Breast epithelium (tissue), 4 donors: ENCODE measurements at regions not wholly inside any gene's neighbourhood (a gene's known extent, or its start where the extent isn't known, plus 50 kb on each side); places are given as distances from the start of the nearest gene placed in this dataset.

ENCODE experiments used
- DNase-seq, 2 donors: peaks; one replicate each; pipeline ENCODE4 v3.0.0-alpha.2; 2019; ENCODE audit warnings: low spot score in 2 of 2
- H3K27ac ChIP-seq, 2 donors: fragments of 200-600 bp; sonication (generic) in 1 of 2; one replicate each; pipeline ENCODE4 v1.5.1; 2016 to 2019; ENCODE audit warnings: mild to moderate bottlenecking in 1 of 2
- H3K27me3 ChIP-seq, 2 donors: fragments of 200-600 bp; sonication (generic) in 1 of 2; one replicate each; pipeline versions ENCODE4 v1.5.1 to v1.6.0; 2017 to 2019; ENCODE audit warnings: control low read depth in 1 of 2, mild to moderate bottlenecking in 1 of 2
- H3K36me3 ChIP-seq: fragments of 200-600 bp; one replicate; pipeline ENCODE4 v1.5.1; 2019
- H3K4me1 ChIP-seq, 2 donors: fragments of 200-600 bp; sonication (generic); one replicate each; pipeline ENCODE4 v1.5.1; 2016 to 2019; ENCODE audit warnings: control low read depth in 1 of 2
- H3K4me3 ChIP-seq, 3 donors: fragments of 200-600 bp; sonication (generic); 1 replicate in 2 of 3; 2 replicates in 1 of 3; pipeline ENCODE4 v1.5.1; 2016 to 2019; ENCODE audit warnings: mild to moderate bottlenecking in 3 of 3, moderate library complexity in 2 of 3
- H3K9me3 ChIP-seq, 2 donors: fragments of 200-600 bp; sonication (generic) in 1 of 2; one replicate each; pipeline ENCODE4 v1.5.1; 2016 to 2019; ENCODE audit warnings: control low read depth in 1 of 2
- CTCF ChIP-seq, 3 donors: fragments of 450-650 bp; IDR thresholded peaks; one replicate each; pipeline ENCODE4 v1.5.1; 2016 to 2017; ENCODE audit warnings: antibody characterized with exemption in 3 of 3, mild to moderate bottlenecking in 3 of 3, moderate library complexity in 3 of 3
- POLR2A ChIP-seq: fragments of 450-650 bp; IDR thresholded peaks from one replicate; pipeline ENCODE4 v1.6.1; 2016; ENCODE audit warnings: antibody characterized with exemption, mild to moderate bottlenecking, moderate library complexity
- POLR2AphosphoS5 ChIP-seq, 3 donors: sonication (generic); formaldehyde crosslinking; IDR thresholded peaks; one replicate each; pipeline ENCODE4 v1.6.1; 2017; ENCODE audit warnings: antibody characterized with exemption in 3 of 3
- intact Hi-C: fragments of 100-400 bp; cut with DNase I; formaldehyde crosslinking; loops from one replicate; pipeline ENCODE4 v1.15.1; 2023; ENCODE audit warnings: low total_unique reads

GRCh38 chr3:4119119-4119518, 184.1 kb upstream of the SETMAR start:
- intact Hi-C loops = no loop called here
- no peak overlapping the region for H3K27ac ChIP-seq
- H3K9me3 ChIP-seq = no peaks in the 10 kb centered on the region
- no peaks in the 10 kb centered on the region for H3K27me3 ChIP-seq
- no peaks in the 10 kb centered on the region for H3K4me1 ChIP-seq
- H3K36me3 ChIP-seq = no peaks in the 10 kb centered on the region
- no peak for DNase-seq
- TF ChIP-seq CTCF (IDR thresholded peaks at IDR 0.05) (no peak), POLR2AphosphoS5 (IDR thresholded peaks at IDR 0.05) (no peak), POLR2A (no peak)
- H3K4me3 ChIP-seq = no peak overlapping the region

GRCh38 chr3:4125576-4125975, 177.6 kb upstream of the SETMAR start:
- no peak for TF ChIP-seq POLR2A
- no peak for TF ChIP-seq CTCF (IDR thresholded peaks at IDR 0.05)
- no peak for TF ChIP-seq POLR2AphosphoS5 (IDR thresholded peaks at IDR 0.05)
- Histone ChIP-seq H3K27me3 (no peaks in the 10 kb centered on the region), H3K36me3 (no peaks in the 10 kb centered on the region), H3K4me1 (no peaks in the 10 kb centered on the region), H3K9me3 (peaks cover 0 to 13% of the 10 kb centered on the region in 2 donors), H3K27ac (no peak overlapping the region), H3K4me3 (no peak overlapping the region)
- no peak for DNase-seq
- intact Hi-C loops = no loop called here

- no peaks in the 10 kb centered on the region for H3K27me3 ChIP-seq
- no peaks in the 10 kb centered on the region for H3K36me3 ChIP-seq
- no peak for DNase-seq
- no peaks in the 10 kb centered on the region for H3K4me1 ChIP-seq
- no peaks in the 10 kb centered on the region for H3K9me3 ChIP-seq
- H3K4me3 ChIP-seq = no peak overlapping the region
- intact Hi-C loops = no loop called here
- H3K27ac ChIP-seq = no peak overlapping the region
- TF ChIP-seq POLR2A = no peak
- TF ChIP-seq CTCF (IDR thresholded peaks at IDR 0.05) = no peak
- no peak for TF ChIP-seq POLR2AphosphoS5 (IDR thresholded peaks at IDR 0.05)
Observed at GRCh38 chr3:4138150-4138785, 164.9 kb upstream of the SETMAR start.

- H3K4me1 ChIP-seq = no peaks in the 10 kb centered on the region
- no peak overlapping the region for H3K4me3 ChIP-seq
- no peaks in the 10 kb centered on the region for H3K9me3 ChIP-seq
- no peak for DNase-seq
- no peaks in the 10 kb centered on the region for H3K27me3 ChIP-seq
- H3K36me3 ChIP-seq = no peaks in the 10 kb centered on the region
- H3K27ac ChIP-seq = no peak overlapping the region
- TF ChIP-seq CTCF (IDR thresholded peaks at IDR 0.05) = no peak
- no peak for TF ChIP-seq POLR2AphosphoS5 (IDR thresholded peaks at IDR 0.05)
- TF ChIP-seq POLR2A = no peak
- intact Hi-C loops = no loop called here
Observed at GRCh38 chr3:4138786-4139431, 164.3 kb upstream of the SETMAR start.

GRCh38 chr3:4139462-4140140, 163.6 kb upstream of the SETMAR start:
- no peak overlapping the region for H3K27ac ChIP-seq
- no peaks in the 10 kb centered on the region for H3K9me3 ChIP-seq
- no peak for TF ChIP-seq POLR2AphosphoS5 (IDR thresholded peaks at IDR 0.05)
- no peak for TF ChIP-seq POLR2A
- no peak for TF ChIP-seq CTCF (IDR thresholded peaks at IDR 0.05)
- H3K4me1 ChIP-seq = no peaks in the 10 kb centered on the region
- no peaks in the 10 kb centered on the region for H3K36me3 ChIP-seq
- H3K4me3 ChIP-seq = no peak overlapping the region
- no peak for DNase-seq
- intact Hi-C loops = no loop called here
- no peaks in the 10 kb centered on the region for H3K27me3 ChIP-seq
